Smooth muscle cell (in vitro differentiated cells): ENCODE measurements at regions not wholly inside any gene's neighbourhood (a gene's known extent, or its start where the extent isn't known, plus 50 kb on each side); places are given as distances from the start of the nearest gene placed in this dataset.
"Not testable (repeated sequence)": the region's sequence is repeated elsewhere in the genome, so short reads cannot be mapped to it uniquely, and the experiment has no call there.

Experiments
- DNase-seq: peaks from one replicate; lab custom pipeline; 2025; ENCODE audit not compliant: unreplicated experiment; lab: John Stamatoyannopoulos, UW
- H2AFZ ChIP-seq: fragments of 200-600 bp; sonication (generic); 2 replicates; pipeline ENCODE4 v1.6.0; 2016; ENCODE audit warnings: antibody characterized with exemption, low read depth, mild to moderate bottlenecking
- H3F3A ChIP-seq: fragments of 200-600 bp; sonication (generic); 2 replicates; pipeline ENCODE4 v1.6.0; 2017; ENCODE audit warnings: antibody characterized with exemption, low read depth
- H3K27ac ChIP-seq: fragments of 200-600 bp; sonication (generic); 2 replicates; pipeline ENCODE4 v1.5.1; 2016; ENCODE audit warnings: low read depth, mild to moderate bottlenecking
- H3K27me3 ChIP-seq: fragments of 200-600 bp; sonication (generic); 2 replicates; pipeline ENCODE4 v1.6.1; 2016; ENCODE audit warnings: low read depth, mild to moderate bottlenecking
- H3K36me3 ChIP-seq: fragments of 200-600 bp; sonication (generic); 2 replicates; pipeline ENCODE4 v1.5.1; 2016; ENCODE audit warnings: low read depth
- H3K4me1 ChIP-seq: fragments of 200-600 bp; sonication (generic); 2 replicates; pipeline ENCODE4 v1.5.1; 2016; ENCODE audit warnings: low read depth
- H3K4me2 ChIP-seq: fragments of 200-600 bp; sonication (generic); 2 replicates; pipeline ENCODE4 v1.6.0; 2016; ENCODE audit warnings: mild to moderate bottlenecking
- H3K4me3 ChIP-seq: fragments of 200-600 bp; sonication (generic); 2 replicates; pipeline ENCODE4 v1.5.1; 2016; ENCODE audit warnings: mild to moderate bottlenecking
- H3K79me2 ChIP-seq: fragments of 200-600 bp; sonication (generic); 2 replicates; pipeline ENCODE4 v1.6.0; 2016; ENCODE audit warnings: low read depth, mild to moderate bottlenecking
- H3K9ac ChIP-seq: fragments of 200-600 bp; sonication (generic); 2 replicates; pipeline ENCODE4 v1.6.0; 2016; ENCODE audit warnings: low read depth
- H3K9me3 ChIP-seq: fragments of 200-600 bp; sonication (generic); replicated peaks from 2 replicates; pipeline ENCODE4 v1.5.1; 2016; ENCODE audit warnings: low read depth
- H4K20me1 ChIP-seq: fragments of 200-600 bp; sonication (generic); 2 replicates; pipeline ENCODE4 v1.6.0; 2016; ENCODE audit warnings: low read depth
- WGBS: methylation state at CpG from one replicate; pipeline ENCODE4 v1.1.7; 2016; ENCODE audit warnings: low lambda C conversion rate; 5-methylcytosine and 5-hydroxymethylcytosine counted together
- TF ChIP-seq, protein P1 (sequence below): fragments of 200-600 bp; sonication (generic); IDR thresholded peaks from 2 replicates; pipeline ENCODE4 v1.5.1; 2017; ENCODE audit warnings: borderline replicate concordance, mild to moderate bottlenecking, antibody characterized with exemption; ENCODE audit not compliant: insufficient read depth, poor library complexity, severe bottlenecking

DNA sequence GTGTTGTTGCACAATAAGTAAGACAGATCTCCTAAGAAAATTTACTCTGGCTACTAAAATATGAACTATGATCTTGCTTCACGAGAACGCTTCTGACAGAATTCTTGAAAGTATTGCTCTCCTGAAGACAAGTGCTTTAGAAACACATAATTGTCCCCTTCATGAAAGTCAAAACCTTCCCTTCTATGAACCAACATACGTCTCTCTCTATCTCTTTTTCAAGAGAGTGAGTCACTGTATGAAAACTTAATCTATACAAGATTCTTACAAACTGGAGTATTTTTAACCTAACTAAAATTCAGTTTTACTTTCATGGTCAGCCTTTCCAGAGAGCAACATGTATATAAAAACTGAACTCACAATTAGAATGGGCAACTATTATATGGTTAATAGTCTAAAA, 688.0 kb upstream of the CTNND2 start:
- Histone ChIP-seq H3K4me3 (no peak overlapping the region), H3K9ac (no peak overlapping the region), H4K20me1 (no peaks in the 10 kb centered on the region), H3K27me3 (no peaks in the 10 kb centered on the region), H2AFZ (no peak overlapping the region), H3K36me3 (no peaks in the 10 kb centered on the region), H3K27ac (no peak overlapping the region), H3F3A (no peaks in the 10 kb centered on the region), H3K4me1 (no peaks in the 10 kb centered on the region), H3K4me2 (no peak overlapping the region), H3K9me3 (no peaks in the 10 kb centered on the region), H3K79me2 (no peaks in the 10 kb centered on the region)
- TF ChIP-seq, protein P1, sequence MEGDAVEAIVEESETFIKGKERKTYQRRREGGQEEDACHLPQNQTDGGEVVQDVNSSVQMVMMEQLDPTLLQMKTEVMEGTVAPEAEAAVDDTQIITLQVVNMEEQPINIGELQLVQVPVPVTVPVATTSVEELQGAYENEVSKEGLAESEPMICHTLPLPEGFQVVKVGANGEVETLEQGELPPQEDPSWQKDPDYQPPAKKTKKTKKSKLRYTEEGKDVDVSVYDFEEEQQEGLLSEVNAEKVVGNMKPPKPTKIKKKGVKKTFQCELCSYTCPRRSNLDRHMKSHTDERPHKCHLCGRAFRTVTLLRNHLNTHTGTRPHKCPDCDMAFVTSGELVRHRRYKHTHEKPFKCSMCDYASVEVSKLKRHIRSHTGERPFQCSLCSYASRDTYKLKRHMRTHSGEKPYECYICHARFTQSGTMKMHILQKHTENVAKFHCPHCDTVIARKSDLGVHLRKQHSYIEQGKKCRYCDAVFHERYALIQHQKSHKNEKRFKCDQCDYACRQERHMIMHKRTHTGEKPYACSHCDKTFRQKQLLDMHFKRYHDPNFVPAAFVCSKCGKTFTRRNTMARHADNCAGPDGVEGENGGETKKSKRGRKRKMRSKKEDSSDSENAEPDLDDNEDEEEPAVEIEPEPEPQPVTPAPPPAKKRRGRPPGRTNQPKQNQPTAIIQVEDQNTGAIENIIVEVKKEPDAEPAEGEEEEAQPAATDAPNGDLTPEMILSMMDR = no peak
- DNase-seq = no peak
- WGBS = 65% methylated on average over 3 of the region's 3 CpGs

DNA sequence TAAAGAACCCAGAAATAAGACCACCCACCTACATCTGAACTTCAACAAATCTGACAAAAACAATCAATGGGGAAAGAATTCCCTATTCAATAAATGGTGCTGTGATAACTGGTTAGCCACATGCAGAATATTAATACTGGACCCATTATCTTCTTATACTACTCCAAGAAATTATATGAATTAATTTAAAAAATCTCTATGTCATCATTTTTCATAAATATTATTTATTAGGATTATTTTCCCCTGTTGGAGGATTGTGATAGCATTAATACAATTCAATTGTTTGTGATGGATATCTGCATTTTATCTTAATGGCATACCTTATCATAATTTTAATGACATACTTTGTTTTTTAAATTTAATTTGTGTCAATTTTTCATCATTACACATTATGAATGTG, 682.2 kb upstream of the CTNND2 start:
- H3K36me3 ChIP-seq = no peaks in the 10 kb centered on the region
- no peaks in the 10 kb centered on the region for H3K27me3 ChIP-seq
- no peak overlapping the region for H3K4me3 ChIP-seq
- no peak overlapping the region for H3K4me2 ChIP-seq
- H4K20me1 ChIP-seq = no peaks in the 10 kb centered on the region
- no peaks in the 10 kb centered on the region for H3K9me3 ChIP-seq
- H3K79me2 ChIP-seq = no peaks in the 10 kb centered on the region
- H3K4me1 ChIP-seq = no peaks in the 10 kb centered on the region
- TF ChIP-seq, protein P1 = no peak
- no peak overlapping the region for H2AFZ ChIP-seq
- no peaks in the 10 kb centered on the region for H3F3A ChIP-seq
- no peak for DNase-seq
- H3K9ac ChIP-seq = no peak overlapping the region
- H3K27ac ChIP-seq = no peak overlapping the region

DNA sequence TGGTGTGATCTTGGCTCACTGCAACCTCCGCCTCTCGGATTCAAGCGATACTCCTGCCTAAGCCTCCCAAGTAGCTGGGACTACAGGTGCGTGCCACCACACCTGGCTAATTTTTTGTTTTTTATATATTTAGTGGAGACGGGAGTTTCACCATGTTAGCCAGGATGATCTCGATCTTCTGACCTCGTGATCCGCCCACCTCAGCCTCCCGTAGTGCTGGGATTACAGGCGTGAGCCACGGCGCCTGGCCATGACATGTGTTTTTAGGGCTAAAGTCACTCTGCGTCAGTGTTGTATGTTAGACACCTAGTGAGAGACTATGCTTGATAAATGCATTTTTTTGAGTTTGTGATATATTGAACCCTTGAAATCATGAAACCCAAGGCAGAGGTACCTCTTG, 674.6 kb upstream of the CTNND2 start:
- H3K9ac ChIP-seq, H3K4me2 ChIP-seq, DNase-seq, H3K27ac ChIP-seq, H3K9me3 ChIP-seq, H2AFZ ChIP-seq, H3K36me3 ChIP-seq, H3K79me2 ChIP-seq, H4K20me1 ChIP-seq, H3K4me1 ChIP-seq, H3F3A ChIP-seq, H3K4me3 ChIP-seq, H3K27me3 ChIP-seq: not testable (repeated sequence)
- 92% methylated on average over 13 of the region's 13 CpGs for WGBS

DNA sequence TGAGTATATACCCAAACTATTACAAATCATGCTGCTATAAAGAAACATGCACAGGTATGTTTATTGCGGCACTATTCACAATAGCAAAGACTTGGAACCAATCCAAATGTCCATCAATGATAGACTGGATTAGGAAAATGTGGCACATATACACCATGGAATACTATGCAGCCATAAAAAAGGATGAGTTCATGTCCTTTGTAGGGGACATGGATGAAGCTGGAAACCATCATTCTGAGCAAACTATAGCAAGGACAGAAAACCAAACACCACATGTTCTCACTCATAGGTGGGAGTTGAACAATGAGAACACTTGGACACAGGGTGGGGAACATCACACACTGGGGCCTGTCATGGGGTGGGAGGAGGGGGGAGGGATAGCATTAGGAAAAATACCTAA, 672.7 kb upstream of the CTNND2 start:
- not testable (repeated sequence) for H3K36me3 ChIP-seq, H3K27me3 ChIP-seq, H3K4me2 ChIP-seq, H3K9ac ChIP-seq, H2AFZ ChIP-seq, H3K4me3 ChIP-seq, H3K4me1 ChIP-seq, H3K79me2 ChIP-seq, H3K27ac ChIP-seq, H4K20me1 ChIP-seq, H3K9me3 ChIP-seq, H3F3A ChIP-seq, DNase-seq
- 76% methylated on average over 1 of the region's 1 CpG for WGBS

DNA sequence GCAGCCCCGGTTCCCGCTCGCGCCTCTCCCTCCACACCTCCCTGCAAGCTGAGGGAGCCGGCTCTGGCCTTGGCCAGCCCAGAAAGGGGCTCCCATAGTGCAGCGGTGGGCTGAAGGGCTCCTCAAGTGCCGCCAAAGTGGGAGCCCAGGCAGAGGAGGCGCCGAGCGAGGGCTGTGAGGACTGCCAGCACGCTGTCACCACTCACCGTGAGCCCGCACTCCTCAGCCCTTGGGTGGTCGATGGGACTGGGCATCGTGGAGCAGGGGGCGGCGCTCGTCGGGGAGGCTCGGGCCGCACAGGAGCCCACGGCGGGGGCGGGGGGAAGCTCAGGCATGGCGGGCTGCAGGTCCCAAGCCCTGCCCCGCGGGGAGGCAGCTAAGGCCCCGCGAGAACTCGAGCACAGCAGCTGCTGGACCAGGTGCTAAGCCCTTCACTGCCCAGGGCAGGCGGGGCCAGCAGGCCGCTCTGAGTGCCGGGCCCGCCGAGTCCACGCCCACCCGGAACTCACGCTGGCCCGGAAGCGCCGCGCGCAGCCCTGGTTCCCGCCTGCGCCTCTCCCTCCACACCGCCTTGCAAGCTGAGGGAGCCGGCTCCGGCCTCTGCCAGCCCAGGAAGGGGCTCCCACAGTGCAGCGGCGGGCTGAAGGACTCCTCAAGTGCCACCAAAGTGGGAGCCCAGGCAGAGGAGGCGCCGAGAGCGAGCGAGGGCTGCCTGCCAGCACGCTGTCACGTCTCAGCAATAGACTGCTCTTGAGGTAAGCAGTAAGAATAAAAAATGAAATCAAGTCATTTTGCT, 670.2 kb upstream of the CTNND2 start:
- 97% methylated on average over 25 of the region's 56 CpGs for WGBS
- not testable (repeated sequence) for H4K20me1 ChIP-seq, H3K4me3 ChIP-seq, H3K79me2 ChIP-seq, H2AFZ ChIP-seq, H3K27me3 ChIP-seq, H3K36me3 ChIP-seq, H3F3A ChIP-seq, H3K9ac ChIP-seq, DNase-seq, H3K4me1 ChIP-seq, H3K4me2 ChIP-seq, H3K27ac ChIP-seq, H3K9me3 ChIP-seq

DNA sequence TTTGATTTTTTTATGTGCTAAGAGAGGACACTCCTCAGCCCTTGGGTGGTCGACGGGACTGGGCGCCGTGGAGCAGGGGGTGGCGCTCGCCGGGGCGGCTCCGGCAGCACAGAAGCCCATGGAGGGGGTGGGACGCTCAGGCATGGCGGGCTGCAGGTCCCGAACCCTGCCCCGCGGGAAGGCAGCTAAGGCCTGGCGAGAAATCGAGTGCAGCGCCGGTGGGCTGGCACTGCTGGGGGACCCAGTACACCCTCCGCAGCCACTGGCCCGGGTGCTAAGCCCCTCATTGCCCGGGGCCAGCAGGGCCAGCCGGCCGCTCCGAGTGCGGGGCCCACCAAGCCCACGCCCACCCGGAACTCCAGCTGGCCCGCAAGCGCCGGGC, 669.7 kb upstream of the CTNND2 start:
- not testable (repeated sequence) for H3F3A ChIP-seq, DNase-seq, H3K79me2 ChIP-seq, H3K4me2 ChIP-seq, H3K9me3 ChIP-seq, H3K36me3 ChIP-seq, H4K20me1 ChIP-seq, H2AFZ ChIP-seq, H3K27me3 ChIP-seq, H3K4me1 ChIP-seq, H3K4me3 ChIP-seq, H3K9ac ChIP-seq, H3K27ac ChIP-seq
- 96% methylated on average over 22 of the region's 30 CpGs for WGBS
